D721Med (cell line): ENCODE measurements at regions not wholly inside any gene's neighbourhood (a gene's known extent, or its start where the extent isn't known, plus 50 kb on each side); places are given as distances from the start of the nearest gene placed in this dataset.
A peak's percentile ranks its signal among the peaks of the same experiment; 100 is the strongest.

Experiments
- DNase-seq: peaks from one replicate; pipeline ENCODE4 v3.0.0; 2011; ENCODE audit warnings: low spot score; ENCODE audit not compliant: insufficient read length
- FAIRE-seq: peaks from 2 replicates; lab custom pipeline; 2011; peaks lifted over from hg19 to GRCh38; lab: Jason Lieb, UNC
- CTCF ChIP-seq: IDR thresholded peaks from 2 replicates; pipeline ENCODE4 v1.5.1; 2012; ENCODE audit warnings: mild to moderate bottlenecking, control low read depth; ENCODE audit not compliant: insufficient read depth; ENCODE audit errors: missing control alignments

GRCh38 chr7:19930851-19931250, 157.4 kb upstream of the TMEM196 start:
- TF ChIP-seq CTCF, result no peak
- DNase-seq (no peak), FAIRE-seq (peak; percentile 16)

GRCh38 chr7:19930051-19930450, 156.6 kb upstream of the TMEM196 start:
- FAIRE-seq (no peak), DNase-seq (no peak)
- TF ChIP-seq CTCF, result no peak

GRCh38 chr7:19928247-19928646, 154.8 kb upstream of the TMEM196 start:
- no peak for DNase-seq
- FAIRE-seq, result no peak
- no peak for TF ChIP-seq CTCF

GRCh38 chr7:19920705-19921104, 147.3 kb upstream of the TMEM196 start:
- DNase-seq (no peak), FAIRE-seq (no peak)
- TF ChIP-seq CTCF, result no peak

GRCh38 chr7:19920166-19920565, 146.7 kb upstream of the TMEM196 start:
- FAIRE-seq, result no peak
- TF ChIP-seq CTCF, result no peak
- no peak for DNase-seq

- DNase-seq, result no peak
- no peak for TF ChIP-seq CTCF
- FAIRE-seq, result no peak
Observed at GRCh38 chr7:19919261-19920095, 146.1 kb upstream of the TMEM196 start.

- no peak for DNase-seq
- no peak for FAIRE-seq
- no peak for TF ChIP-seq CTCF
Observed at GRCh38 chr7:19916046-19916445, 142.6 kb upstream of the TMEM196 start.
